ENCODE measurements at regions not wholly inside any gene's neighbourhood (a gene's known extent, or its start where the extent isn't known, plus 50 kb on each side); places are given as distances from the start of the nearest gene placed in this dataset.

DNA sequence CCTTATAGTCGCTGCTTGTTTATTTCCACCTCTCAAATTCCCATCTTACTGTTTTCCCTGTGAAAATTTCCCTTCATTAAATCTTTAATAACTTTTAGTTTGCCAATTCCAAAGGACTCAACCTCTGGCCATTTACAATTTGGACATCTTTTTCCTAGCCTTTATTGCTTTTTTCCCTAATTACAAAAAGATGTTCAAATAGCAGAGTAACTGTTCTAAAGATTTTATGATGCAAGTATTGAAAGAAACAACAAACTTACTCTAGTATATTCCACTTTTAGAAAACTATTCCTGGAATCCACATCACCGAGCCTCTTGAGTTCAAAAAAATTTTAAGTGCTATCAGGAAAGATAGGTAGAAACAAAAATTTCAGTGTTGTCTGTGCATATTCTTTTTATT, 174.1 kb upstream of the UBE2E2 start:
- no peak overlapping the region for H3K4me3 ChIP-seq (ENCODE audit: low read length)
- no peaks in the 10 kb centered on the region for H3K4me1 ChIP-seq (ENCODE audit: control insufficient read depth, insufficient read depth, low read length)
- no peaks in the 10 kb centered on the region for H3K9me3 ChIP-seq (ENCODE audit: control insufficient read depth, insufficient read depth, low read length)
- 100% methylated on average over 1 of the region's 2 CpGs for WGBS (ENCODE audit: insufficient coverage, insufficient read length)
- no peaks in the 10 kb centered on the region for H3K27me3 ChIP-seq (ENCODE audit: control insufficient read depth, insufficient read depth, low read length)
- H3K27ac ChIP-seq (ENCODE audit: low read length) = no peak overlapping the region
- DNase-seq (ENCODE audit: low read depth, low spot score) = no peak
- no peaks in the 10 kb centered on the region for H3K36me3 ChIP-seq (ENCODE audit: control insufficient read depth, insufficient read depth, low read length)

DNA sequence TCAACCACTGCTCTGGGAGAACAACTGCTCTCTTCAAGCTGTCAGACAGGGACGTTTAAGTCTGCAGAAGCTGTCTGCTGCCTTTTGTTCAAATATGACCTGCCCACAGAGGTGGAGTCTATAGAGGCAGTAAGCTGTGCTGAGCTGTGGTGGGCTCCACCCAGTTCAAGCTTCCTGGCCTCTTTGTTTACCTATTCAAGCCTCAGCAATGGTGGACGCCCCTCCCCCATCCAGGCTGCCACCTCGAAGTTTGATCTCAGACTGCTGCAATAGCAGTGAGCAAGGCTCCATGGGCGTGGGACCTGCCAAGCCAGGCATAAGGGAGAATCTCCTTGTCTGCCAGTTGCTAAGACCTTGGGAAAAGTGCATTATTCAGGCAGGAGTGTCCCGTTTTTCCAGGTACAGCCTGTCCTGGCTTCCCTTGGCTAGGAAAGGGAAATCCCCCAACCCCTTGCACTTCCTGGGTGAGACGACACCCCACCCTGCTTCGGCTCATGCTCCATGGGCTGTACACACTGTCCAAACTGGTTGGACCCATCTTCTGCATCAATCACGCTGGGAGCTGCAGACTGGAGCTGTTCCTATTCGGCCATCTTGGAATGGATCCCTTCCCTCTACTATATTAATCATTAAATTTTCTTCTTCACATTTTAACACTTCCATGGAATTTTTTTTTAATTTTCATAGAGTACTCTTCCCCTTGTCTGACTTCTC, 167.0 kb upstream of the UBE2E2 start:
- H3K9me3 ChIP-seq (ENCODE audit: control insufficient read depth, insufficient read depth, low read length) = no peaks in the 10 kb centered on the region
- H3K4me1 ChIP-seq (ENCODE audit: control insufficient read depth, insufficient read depth, low read length) = 0 out of 2 replicates have a peak, but pooled peaks cover 1% of the 10 kb centered on the region
- no peaks in the 10 kb centered on the region for H3K36me3 ChIP-seq (ENCODE audit: control insufficient read depth, insufficient read depth, low read length)
- WGBS (ENCODE audit: insufficient coverage, insufficient read length) = no CpG with 5 or more reads among the region's 9 CpGs
- no peak for DNase-seq (ENCODE audit: low read depth, low spot score)
- no peak overlapping the region for H3K27ac ChIP-seq (ENCODE audit: low read length)
- no peak overlapping the region for H3K4me3 ChIP-seq (ENCODE audit: low read length)
- no peaks in the 10 kb centered on the region for H3K27me3 ChIP-seq (ENCODE audit: control insufficient read depth, insufficient read depth, low read length)

DNA sequence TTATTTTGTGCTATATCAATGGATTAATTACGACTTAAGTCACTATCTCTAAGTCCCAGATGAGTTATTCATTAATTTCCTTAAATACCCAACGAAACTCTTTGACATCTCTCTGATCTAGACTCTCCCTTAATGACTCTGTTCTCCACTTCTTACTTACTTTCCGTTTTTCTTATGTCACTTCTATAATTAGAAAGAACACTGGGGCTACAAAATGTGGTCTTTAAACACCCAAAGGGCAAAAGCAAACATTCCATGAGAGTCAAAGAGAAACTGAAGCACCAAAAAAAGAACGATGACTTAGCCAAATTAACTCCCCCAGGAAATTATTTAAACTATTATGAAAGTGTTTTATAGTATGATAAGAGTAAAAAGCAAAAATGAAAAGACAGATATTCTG, 166.4 kb upstream of the UBE2E2 start:
- no peaks in the 10 kb centered on the region for H3K9me3 ChIP-seq (ENCODE audit: control insufficient read depth, insufficient read depth, low read length)
- H3K4me1 ChIP-seq (ENCODE audit: control insufficient read depth, insufficient read depth, low read length) = 0 out of 2 replicates have a peak, but pooled peaks cover 1% of the 10 kb centered on the region
- H3K27me3 ChIP-seq (ENCODE audit: control insufficient read depth, insufficient read depth, low read length) = no peaks in the 10 kb centered on the region
- no peak overlapping the region for H3K4me3 ChIP-seq (ENCODE audit: low read length)
- H3K27ac ChIP-seq (ENCODE audit: low read length) = no peak overlapping the region
- no peaks in the 10 kb centered on the region for H3K36me3 ChIP-seq (ENCODE audit: control insufficient read depth, insufficient read depth, low read length)
- 100% methylated on average over 1 of the region's 4 CpGs for WGBS (ENCODE audit: insufficient coverage, insufficient read length)
- DNase-seq (ENCODE audit: low read depth, low spot score) = no peak

DNA sequence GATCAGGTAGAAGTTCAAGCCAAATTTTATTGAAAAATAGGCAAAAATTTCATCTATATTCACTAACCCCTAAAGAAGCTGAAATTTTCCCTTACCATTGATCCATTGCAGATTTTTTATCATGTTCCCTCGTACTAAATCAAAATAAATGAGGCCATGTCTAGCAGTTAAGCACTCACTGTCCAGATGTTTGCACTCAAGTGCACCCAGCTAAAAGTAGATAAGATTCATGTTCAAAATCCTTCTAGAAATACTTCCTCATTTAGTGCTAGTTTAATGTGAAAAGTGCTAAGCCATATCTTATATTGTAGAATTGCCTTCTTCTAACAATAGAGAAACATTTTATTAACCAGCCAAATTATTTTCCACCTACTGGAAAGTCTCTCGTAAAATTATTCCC, 164.7 kb upstream of the UBE2E2 start:
- H3K4me1 ChIP-seq (ENCODE audit: control insufficient read depth, insufficient read depth, low read length) = 0 out of 2 replicates have a peak, but pooled peaks cover 1% of the 10 kb centered on the region
- H3K27ac ChIP-seq (ENCODE audit: low read length) = no peak overlapping the region
- H3K27me3 ChIP-seq (ENCODE audit: control insufficient read depth, insufficient read depth, low read length) = no peaks in the 10 kb centered on the region
- H3K9me3 ChIP-seq (ENCODE audit: control insufficient read depth, insufficient read depth, low read length) = no peaks in the 10 kb centered on the region
- H3K36me3 ChIP-seq (ENCODE audit: control insufficient read depth, insufficient read depth, low read length) = no peaks in the 10 kb centered on the region
- no peak overlapping the region for H3K4me3 ChIP-seq (ENCODE audit: low read length)
- no CpG with 5 or more reads among the region's 2 CpGs for WGBS (ENCODE audit: insufficient coverage, insufficient read length)
- DNase-seq (ENCODE audit: low read depth, low spot score) = no peak

DNA sequence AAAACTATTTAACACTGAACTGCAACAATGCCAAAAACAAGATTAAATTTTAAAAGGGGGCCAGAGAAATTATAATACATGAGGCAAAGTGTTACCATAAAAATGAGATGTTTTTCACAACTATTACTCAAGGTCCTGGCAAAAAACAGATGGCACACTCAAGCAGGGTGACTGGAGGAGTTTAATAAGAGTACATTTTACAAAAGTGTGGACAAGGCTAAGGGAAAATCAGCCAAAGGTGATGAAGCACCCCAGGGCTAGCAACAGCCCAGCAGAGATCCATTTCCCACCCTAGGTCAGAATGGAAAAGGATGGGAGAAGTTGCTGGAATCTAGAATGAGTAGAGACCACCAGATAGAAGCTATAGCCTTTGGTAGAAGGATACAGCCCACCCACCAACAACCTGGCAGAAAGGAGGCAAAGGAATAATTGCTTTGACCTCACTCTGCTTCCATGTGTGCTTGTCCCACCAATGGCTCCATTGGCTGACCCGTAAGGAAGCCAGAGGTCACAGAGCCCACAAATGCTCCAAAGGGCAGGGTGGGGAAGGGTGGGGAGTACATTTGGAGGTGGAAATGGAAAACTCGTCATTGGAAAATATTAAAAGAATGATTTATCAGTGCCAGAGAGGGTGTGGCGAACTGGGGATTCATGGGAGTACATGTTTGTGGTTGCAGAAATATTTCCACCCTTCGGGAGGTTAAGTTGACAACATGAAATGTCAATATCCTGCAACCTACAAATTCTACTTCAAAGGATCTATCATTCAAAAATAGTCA, 161.0 kb upstream of the UBE2E2 start:
- no peak overlapping the region for H3K27ac ChIP-seq (ENCODE audit: low read length)
- no CpG with 5 or more reads among the region's 4 CpGs for WGBS (ENCODE audit: insufficient coverage, insufficient read length)
- DNase-seq (ENCODE audit: low read depth, low spot score) = no peak
- no peaks in the 10 kb centered on the region for H3K36me3 ChIP-seq (ENCODE audit: control insufficient read depth, insufficient read depth, low read length)
- H3K27me3 ChIP-seq (ENCODE audit: control insufficient read depth, insufficient read depth, low read length) = no peaks in the 10 kb centered on the region
- H3K4me1 ChIP-seq (ENCODE audit: control insufficient read depth, insufficient read depth, low read length) = no peaks in the 10 kb centered on the region
- no peaks in the 10 kb centered on the region for H3K9me3 ChIP-seq (ENCODE audit: control insufficient read depth, insufficient read depth, low read length)
- H3K4me3 ChIP-seq (ENCODE audit: low read length) = no peak overlapping the region

DNA sequence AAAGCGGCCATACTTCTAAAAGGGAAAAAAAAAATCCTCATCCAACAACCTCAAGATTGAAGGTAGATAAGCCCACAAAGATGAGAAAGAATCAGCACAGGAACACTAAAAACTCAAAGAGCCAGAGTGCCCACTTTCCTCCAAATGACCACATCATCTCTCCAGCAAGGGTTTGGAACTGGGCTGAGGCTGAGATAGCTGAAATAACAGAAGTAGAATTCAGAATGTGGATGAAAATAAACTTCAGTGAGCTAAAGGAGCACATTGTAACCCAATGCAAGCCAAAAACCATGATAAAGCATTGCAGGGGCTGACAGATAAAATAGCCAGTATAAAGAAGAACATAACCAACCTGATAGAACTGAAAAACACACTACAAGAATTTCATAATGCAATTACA, 158.7 kb upstream of the UBE2E2 start:
- Histone ChIP-seq H3K9me3 (ENCODE audit: control insufficient read depth, insufficient read depth, low read length) (no peaks in the 10 kb centered on the region), H3K27ac (ENCODE audit: low read length) (no peak overlapping the region), H3K27me3 (ENCODE audit: control insufficient read depth, insufficient read depth, low read length) (no peaks in the 10 kb centered on the region), H3K36me3 (ENCODE audit: control insufficient read depth, insufficient read depth, low read length) (no peaks in the 10 kb centered on the region), H3K4me1 (ENCODE audit: control insufficient read depth, insufficient read depth, low read length) (no peaks in the 10 kb centered on the region), H3K4me3 (ENCODE audit: low read length) (no peak overlapping the region)
- no CpG with 5 or more reads among the region's 1 CpG for WGBS (ENCODE audit: insufficient coverage, insufficient read length)
- DNase-seq (ENCODE audit: low read depth, low spot score) = no peak

DNA sequence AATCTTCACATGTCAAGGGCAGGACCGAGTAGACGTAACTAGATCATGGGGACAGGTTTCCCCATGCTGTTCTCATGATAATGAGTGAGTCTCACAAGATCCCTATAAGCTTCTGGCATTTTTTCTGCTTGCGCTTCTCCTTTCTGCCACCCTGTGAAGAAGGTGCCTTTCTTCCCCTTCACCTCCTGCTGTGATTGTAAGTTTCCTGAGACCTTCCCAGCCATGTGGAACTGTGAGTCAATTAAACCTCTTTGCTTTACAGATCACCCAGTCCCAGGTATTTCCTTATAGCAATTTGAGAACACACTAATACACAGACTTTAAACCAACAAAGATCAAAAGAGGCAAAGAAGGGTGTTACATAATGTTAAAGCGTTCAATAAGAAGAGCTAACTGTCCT, 156.6 kb upstream of the UBE2E2 start:
- no peaks in the 10 kb centered on the region for H3K36me3 ChIP-seq (ENCODE audit: control insufficient read depth, insufficient read depth, low read length)
- H3K9me3 ChIP-seq (ENCODE audit: control insufficient read depth, insufficient read depth, low read length) = no peaks in the 10 kb centered on the region
- H3K27ac ChIP-seq (ENCODE audit: low read length) = no peak overlapping the region
- H3K27me3 ChIP-seq (ENCODE audit: control insufficient read depth, insufficient read depth, low read length) = no peaks in the 10 kb centered on the region
- no CpG with 5 or more reads among the region's 4 CpGs for WGBS (ENCODE audit: insufficient coverage, insufficient read length)
- no peak overlapping the region for H3K4me3 ChIP-seq (ENCODE audit: low read length)
- DNase-seq (ENCODE audit: low read depth, low spot score) = no peak
- no peaks in the 10 kb centered on the region for H3K4me1 ChIP-seq (ENCODE audit: control insufficient read depth, insufficient read depth, low read length)

DNA sequence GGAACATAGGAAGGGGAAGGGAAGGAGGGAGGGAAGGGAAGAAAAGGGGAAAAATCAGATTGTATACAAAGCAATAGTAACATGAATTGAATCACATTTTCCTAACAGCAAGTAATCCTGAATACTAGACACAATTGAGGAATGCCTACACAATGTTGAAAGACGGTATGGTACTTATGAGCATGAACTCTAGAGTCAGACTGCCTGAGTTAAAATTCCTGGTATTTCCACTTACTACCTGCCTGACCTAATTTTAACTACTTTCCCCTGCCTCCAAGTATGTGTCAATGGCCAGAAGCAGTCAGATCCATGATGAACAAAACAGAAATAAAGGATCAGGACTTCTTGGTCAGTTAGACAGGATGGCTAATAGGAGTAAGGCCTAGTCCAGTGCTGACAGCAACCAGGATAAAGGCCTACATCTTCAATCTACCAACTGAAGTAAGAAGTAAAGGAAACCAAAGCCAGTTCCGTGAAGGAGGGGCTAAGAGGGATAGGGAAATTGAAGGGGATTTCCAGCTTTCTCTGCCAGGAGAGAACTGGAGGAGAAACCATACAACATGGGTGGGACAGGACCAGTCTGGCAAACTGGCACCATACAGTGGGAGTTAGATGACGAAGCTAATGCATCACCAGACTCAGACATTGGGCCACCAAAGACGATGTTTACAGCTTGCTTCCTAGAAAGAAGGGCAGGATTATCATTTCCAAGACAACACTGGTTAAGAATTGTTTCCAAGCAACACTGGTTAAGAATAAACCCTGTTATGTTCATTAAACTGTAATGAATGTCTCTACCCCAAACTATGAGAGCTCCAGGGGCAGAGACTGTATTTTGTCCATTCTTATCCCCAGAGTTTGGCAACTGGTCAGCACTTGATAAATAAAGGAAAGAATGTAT, 151.6 kb upstream of the UBE2E2 start:
- Histone ChIP-seq H3K36me3 (ENCODE audit: control insufficient read depth, insufficient read depth, low read length) (no peaks in the 10 kb centered on the region), H3K4me3 (ENCODE audit: low read length) (no peak overlapping the region), H3K27ac (ENCODE audit: low read length) (no peak overlapping the region), H3K9me3 (ENCODE audit: control insufficient read depth, insufficient read depth, low read length) (no peaks in the 10 kb centered on the region), H3K27me3 (ENCODE audit: control insufficient read depth, insufficient read depth, low read length) (no peaks in the 10 kb centered on the region), H3K4me1 (ENCODE audit: control insufficient read depth, insufficient read depth, low read length) (no peaks in the 10 kb centered on the region)
- DNase-seq (ENCODE audit: low read depth, low spot score) = no peak
- WGBS (ENCODE audit: insufficient coverage, insufficient read length) = no CpG with 5 or more reads among the region's 4 CpGs

DNA sequence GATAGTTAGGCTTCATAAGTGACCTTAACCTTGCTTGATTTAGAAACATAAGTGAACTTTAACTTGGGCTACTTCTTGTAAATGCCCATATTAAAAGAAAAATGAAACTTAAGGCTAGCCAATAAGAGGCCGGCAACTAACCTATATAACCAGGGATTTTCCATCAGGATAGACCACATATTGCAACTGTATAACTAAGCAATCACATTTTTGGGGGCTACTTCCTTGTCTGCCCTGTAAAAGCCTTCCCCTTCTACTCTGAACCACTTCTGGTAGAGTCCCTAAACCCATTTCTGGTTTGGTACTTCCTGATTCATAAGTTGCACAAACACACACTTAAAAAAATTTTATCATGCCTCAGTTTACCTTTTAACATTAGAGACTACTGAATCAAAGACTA, 150.9 kb upstream of the UBE2E2 start:
- Histone ChIP-seq H3K36me3 (ENCODE audit: control insufficient read depth, insufficient read depth, low read length) (no peaks in the 10 kb centered on the region), H3K4me3 (ENCODE audit: low read length) (no peak overlapping the region), H3K27ac (ENCODE audit: low read length) (no peak overlapping the region), H3K9me3 (ENCODE audit: control insufficient read depth, insufficient read depth, low read length) (no peaks in the 10 kb centered on the region), H3K4me1 (ENCODE audit: control insufficient read depth, insufficient read depth, low read length) (no peaks in the 10 kb centered on the region), H3K27me3 (ENCODE audit: control insufficient read depth, insufficient read depth, low read length) (no peaks in the 10 kb centered on the region)
- WGBS (ENCODE audit: insufficient coverage, insufficient read length) = no CpG with 5 or more reads among the region's 1 CpG
- no peak for DNase-seq (ENCODE audit: low read depth, low spot score)

DNA sequence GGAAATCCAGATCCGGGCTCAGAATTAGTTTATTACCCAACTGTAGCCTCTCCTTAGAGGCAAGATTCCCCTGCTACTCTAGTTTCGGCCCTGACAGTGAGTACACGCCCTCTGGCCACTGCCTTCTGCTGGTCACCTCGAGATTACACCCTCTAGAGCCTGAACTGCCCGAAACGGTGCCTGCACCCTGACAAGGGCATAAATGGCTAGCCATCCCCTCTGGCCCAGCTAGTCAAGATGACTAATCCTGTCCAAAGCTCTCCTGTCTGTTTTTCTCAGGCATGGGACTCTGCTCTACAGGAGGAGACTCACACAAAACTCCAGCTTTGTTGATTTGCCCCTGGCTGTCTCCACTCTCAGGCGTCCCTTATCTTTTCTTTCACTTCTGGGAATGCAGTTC, 150.5 kb upstream of the UBE2E2 start:
- H3K4me3 ChIP-seq (ENCODE audit: low read length) = no peak overlapping the region
- no peaks in the 10 kb centered on the region for H3K9me3 ChIP-seq (ENCODE audit: control insufficient read depth, insufficient read depth, low read length)
- no peaks in the 10 kb centered on the region for H3K4me1 ChIP-seq (ENCODE audit: control insufficient read depth, insufficient read depth, low read length)
- no peaks in the 10 kb centered on the region for H3K27me3 ChIP-seq (ENCODE audit: control insufficient read depth, insufficient read depth, low read length)
- DNase-seq (ENCODE audit: low read depth, low spot score) = no peak
- H3K27ac ChIP-seq (ENCODE audit: low read length) = no peak overlapping the region
- WGBS (ENCODE audit: insufficient coverage, insufficient read length) = no CpG with 5 or more reads among the region's 7 CpGs
- no peaks in the 10 kb centered on the region for H3K36me3 ChIP-seq (ENCODE audit: control insufficient read depth, insufficient read depth, low read length)
